Left renal pelvis (tissue), 4 donors: ENCODE measurements at regions not wholly inside any gene's neighbourhood (a gene's known extent, or its start where the extent isn't known, plus 50 kb on each side); places are given as distances from the start of the nearest gene placed in this dataset.

ENCODE experiments used
- DNase-seq, 4 donors: peaks; one replicate each; pipeline ENCODE4 v3.0.0-alpha.2; 2013; ENCODE audit warnings: low read depth in 4 of 4, low spot score in 3 of 4

DNA sequence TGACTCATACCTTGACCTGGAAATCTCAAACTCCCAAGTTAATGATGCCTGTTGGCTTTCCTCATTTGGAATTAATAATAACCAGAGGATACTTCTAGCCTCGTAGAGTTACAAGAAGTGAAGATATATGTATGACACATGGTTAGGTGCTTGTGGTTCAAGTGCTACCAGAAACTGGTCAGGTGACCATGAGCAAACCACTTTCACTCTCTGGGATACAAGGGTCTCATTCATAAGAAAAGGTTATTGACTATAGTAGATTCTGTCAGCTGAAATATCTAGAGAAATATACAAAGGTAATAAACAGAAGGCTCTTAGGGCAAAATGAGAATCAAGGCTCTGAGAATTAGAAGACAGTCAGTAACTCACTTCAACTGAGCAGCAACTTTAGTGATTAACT lies 233.3 kb downstream of the KCNA4 start:
- DNase-seq: no peak

GRCh38 chr11:29782447-29782846 lies 234.4 kb downstream of the KCNA4 start:
- no peak for DNase-seq

DNA sequence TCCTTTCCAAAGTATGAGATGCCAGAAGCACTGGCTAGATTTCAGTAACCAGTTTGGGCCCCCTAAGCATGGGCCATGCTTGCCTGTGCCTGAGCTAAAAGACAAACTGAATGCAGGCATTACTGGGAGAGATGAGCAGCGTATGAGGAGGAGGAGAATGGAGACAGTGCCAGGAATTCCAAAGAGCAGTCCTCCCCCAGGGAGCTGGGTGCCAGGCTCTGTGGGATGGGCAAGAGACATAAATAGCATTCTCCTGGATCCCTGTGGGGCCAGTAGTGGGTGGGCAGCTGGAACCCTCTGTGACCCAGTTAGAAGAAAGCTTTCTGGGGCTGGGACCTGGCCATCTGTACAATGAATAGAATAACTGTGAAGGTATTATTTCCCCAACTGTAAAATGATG lies 235.6 kb downstream of the KCNA4 start:
- DNase-seq: no peak

GRCh38 chr11:29780756-29781155 lies 236.1 kb downstream of the KCNA4 start:
- no peak for DNase-seq

DNA sequence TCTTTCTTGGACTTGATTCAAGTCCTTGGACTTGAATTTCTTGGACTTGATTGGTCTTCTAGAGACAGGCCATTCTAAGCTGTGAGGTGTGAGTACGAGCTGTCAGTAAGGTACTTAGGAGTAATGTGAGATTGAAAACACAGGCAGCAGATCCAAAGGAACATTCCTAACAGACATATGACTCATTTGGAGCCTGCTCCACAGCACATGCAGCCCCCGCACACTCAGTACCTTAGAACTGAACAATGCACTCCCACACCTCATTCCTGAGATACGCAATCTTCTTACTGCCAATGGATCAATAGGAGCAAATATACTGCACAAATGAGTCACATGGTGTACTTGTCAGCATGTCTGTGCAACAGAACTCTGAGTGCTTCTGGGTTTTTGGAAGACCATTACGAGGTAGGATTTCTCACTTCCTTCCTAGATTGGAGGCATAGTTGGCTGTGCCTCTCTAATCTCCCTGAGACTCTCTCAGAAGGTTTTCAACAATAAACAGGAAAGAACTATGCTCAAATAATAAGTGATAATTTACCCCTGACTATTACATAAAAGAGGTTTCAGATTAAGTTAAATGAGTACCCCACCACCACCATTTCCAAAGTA lies 243.1 kb downstream of the KCNA4 start:
- DNase-seq: no peak

DNA sequence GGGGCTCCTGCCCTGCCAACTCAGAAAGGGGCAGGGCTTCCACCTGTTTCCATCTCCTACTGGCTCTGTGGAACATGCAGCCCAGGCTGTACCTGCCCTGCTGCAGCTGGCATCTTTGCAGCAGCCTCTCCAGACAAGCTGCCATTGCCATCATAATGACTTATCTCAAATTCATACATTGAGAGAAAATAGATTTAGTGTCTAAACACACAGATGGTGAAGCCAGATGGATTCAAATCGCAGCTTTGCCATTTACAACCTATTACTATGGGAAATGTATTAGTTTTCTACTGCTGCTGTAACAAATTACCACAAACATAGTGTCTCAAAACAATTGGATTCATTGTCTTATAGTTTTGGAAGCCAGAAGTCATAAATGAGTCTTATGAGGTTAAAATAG lies 260.0 kb downstream of the KCNA4 start:
- no peak for DNase-seq

DNA sequence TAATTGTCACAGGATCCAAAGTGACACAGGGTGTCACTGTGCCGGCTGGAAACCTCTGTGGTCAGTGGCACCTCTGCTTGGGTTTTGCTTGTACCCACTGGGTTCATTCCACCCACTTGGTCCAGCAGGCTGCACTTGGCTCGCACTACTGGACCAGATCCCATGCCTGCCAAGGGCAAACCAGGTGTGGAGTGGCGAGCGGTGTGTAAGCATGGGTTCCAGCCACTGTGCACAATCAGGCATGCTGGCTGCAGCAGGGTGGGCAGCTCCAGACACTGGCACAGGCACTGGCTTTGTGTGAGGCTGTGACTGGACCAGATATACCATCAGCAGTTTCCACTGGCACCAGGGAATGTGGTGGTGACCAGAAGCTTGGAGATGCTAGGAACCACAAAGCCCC lies 261.4 kb downstream of the KCNA4 start:
- DNase-seq: no peak

DNA sequence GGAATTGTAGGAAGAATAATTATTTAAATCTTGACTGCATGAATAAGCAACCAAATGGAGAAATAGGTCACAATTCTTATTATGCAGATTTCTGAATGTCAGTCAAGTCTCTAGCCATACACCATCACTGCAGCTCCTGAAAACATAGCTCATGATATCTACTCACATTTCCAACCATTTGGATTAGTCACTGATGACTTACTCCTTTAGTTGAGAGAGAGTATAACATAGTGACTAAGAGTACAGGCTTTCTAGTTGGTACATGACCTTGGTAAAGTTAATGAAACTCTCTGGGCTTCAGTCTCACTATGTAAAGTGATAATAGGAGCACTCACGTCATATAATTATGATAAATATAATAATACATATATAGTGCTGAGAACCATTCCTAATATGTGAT lies 265.2 kb downstream of the KCNA4 start:
- DNase-seq: no peak

- DNase-seq: no peak
These were observed 266.4 kb downstream of the KCNA4 start for GRCh38 chr11:29750392-29750791.

GRCh38 chr11:29734287-29734686 lies 282.5 kb downstream of the KCNA4 start:
- no peak for DNase-seq

- DNase-seq: no peak
These were observed 303.0 kb downstream of the KCNA4 start for GRCh38 chr11:29713831-29714320.

DNA sequence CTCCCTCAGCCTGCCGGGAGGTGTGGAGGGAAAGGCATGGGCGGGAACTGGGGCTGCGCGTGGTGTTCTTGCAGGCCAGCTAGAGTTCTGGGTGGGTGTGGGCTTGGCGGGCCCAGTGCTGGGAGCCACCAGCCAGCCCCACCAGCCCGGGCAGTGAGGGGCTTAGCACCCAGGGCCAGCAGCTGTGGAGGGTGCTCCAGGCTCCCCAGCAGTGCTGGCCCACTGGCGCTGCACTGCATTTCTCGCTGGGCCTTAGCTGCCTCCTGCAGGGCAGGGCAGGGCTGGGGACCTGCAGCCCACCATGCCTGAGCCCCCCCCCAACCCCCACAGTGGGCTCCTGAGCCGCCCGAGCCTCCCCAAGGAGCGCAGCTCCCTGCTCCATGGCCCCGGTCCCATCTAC lies 304.2 kb downstream of the KCNA4 start:
- DNase-seq: no peak

DNA sequence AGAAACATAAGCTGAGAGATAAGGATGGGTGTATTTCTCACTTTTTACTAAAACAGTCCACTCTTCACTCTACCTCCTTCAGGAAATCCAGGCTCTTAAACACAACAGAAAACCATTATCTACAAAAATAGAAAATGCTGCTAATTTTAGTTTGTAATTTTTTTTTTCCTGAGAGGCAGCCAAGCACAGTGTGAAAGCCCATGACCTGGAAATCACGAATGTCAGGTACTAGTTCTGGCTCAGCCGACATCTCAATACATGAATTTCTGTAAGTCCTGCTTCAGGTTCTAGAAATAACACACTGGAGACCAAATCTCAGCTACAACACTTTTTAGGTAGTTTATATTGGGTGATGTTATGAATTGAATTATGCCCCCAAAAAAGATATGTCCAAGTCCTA lies 308.9 kb downstream of the KCNA4 start:
- no peak for DNase-seq

DNA sequence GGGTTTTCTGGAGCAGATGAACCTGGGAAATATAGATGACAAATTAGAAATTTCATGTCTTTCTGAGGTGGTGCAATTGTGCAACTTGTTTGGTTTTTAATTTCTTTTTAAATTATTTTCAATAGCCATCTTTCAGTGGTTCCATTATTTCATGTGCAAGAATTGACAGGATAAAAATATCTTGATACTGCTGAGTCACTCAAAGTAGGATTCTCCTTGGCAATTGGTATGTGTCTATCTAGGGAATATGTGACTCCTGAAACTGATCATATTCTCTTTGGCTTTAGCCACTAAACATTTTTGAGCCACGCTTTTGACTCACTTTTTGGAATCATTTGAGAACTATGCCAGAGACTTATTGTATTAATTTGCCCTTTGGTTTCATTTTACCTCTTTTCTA lies 331.5 kb downstream of the KCNA4 start:
- DNase-seq: no peak

- DNase-seq: no peak
These were observed 334.0 kb downstream of the KCNA4 start for GRCh38 chr11:29682856-29683255.

DNA sequence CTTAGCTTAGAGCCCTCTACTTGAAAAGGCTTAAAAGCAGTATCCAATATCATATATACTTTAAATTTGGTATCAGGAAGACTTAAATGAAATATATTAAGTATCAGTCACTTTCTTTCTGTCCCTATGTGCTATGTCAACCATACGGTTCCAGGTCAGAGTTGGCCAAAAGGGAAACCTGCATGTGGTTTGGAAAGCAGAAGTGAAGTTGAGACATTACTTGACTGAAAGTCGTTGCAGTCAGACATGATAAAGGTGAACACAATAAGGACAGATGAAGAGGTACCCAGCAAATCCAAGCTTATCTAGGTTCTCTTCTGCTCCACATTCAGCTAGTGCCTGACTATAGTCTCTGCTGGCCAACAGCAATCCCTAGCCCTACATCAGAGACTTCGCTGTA lies 336.8 kb downstream of the KCNA4 start:
- DNase-seq: no peak

GRCh38 chr11:29676993-29677392 lies 339.8 kb downstream of the KCNA4 start:
- no peak for DNase-seq

- no peak for DNase-seq
These were observed 347.5 kb downstream of the KCNA4 start for GRCh38 chr11:29669310-29669709.

DNA sequence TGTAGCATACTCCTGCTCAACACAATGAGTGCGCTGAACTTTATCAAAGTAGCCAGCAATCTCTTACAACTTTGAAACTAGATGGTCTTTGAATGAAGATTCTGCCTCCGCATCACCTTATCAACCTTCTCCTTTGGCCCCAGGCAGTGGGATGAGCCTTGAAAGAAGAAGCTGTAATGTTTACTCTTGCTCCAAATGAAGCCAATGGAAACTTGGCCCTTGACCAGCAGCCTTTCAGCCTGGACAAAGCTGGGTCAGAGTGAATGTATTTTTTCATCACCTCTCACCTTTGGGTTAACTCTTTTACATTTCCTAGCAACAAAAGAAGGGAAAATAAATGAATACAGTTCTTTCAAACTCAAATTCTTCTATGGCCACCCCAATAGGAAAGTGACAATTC lies 359.1 kb downstream of the KCNA4 start:
- DNase-seq: no peak

DNA sequence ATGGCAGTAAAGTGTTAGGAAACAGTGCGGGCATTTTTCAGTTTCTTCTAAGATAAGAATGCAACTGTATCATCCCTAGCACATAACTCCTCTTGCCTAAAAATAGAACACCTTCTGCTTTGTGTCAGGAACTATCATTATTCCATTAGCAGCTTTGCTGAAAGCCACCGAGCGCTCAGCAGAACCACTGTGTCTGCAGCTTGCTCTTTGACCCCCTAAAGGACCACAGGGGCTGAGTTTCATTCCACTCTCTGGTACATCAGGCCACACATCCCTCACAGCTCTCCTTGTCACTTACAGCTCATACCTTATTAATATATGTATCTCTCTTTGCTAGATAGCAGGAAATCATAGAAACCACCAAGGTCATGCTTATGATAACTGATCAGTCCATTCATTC lies 360.2 kb downstream of the KCNA4 start:
- no peak for DNase-seq

DNA sequence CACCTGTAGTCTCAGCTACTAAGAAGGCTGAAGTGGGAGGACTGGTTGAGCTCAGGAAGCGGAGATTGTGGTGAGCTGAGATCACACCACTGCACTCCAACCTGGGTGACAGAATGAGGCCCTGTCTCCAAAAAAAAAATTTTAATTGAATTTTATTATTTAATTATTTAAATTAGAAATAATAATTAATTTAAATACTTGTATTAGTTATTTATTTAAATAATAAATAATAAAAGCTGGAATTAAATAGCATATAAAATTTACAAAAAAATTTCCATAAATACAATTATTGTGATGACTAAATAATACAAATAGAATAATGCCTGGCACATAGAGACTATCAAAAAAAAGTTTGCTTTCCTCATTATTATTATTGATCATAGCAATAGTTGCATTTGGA lies 371.5 kb downstream of the KCNA4 start:
- no peak for DNase-seq

DNA sequence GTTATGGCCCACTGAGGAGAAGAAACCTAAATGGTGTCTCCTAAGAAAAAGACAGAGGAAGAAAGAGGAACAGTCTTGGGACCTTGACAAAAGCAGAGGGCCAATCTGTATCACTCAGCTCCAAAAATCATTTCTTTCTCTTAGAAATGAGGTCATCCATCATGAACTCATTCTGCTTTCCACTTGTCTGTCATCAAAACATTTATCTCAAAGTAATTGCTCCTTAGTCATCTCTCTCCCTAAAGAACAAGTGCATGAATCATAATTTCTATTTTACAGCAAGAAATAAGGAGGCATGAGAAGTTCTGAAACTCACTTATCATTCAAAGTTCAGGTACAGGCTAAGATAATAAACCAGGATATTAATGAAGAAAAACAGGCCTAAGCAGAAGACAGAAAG lies 375.6 kb downstream of the KCNA4 start:
- no peak for DNase-seq

- no peak for DNase-seq
These were observed 382.1 kb downstream of the KCNA4 start for GRCh38 chr11:29634744-29635143.
